Panc1 (cell line): ENCODE measurements at regions not wholly inside any gene's neighbourhood (a gene's known extent, or its start where the extent isn't known, plus 50 kb on each side); places are given as distances from the start of the nearest gene placed in this dataset.

Experiments used
- ATAC-seq: fragments of 200-7000 bp; cut with Tn5 transposase; 2 replicates; pipeline ENCODE4 v1.9.1; 2020; ENCODE audit warnings: mild to moderate bottlenecking, moderate library complexity
- BruUV-seq: library from RNA; stranded (reverse); fragments of 400-500 nt; replicated peaks from 2 replicates; lab custom pipeline; 2021; lab: Mats Ljungman, UMichigan
- CTCF ChIA-PET: fragments of 300-600 bp; sonication (Branson Sonifier 250); formaldehyde crosslinking; loops from one replicate; lab custom pipeline; 2022; ENCODE audit warnings: antibody characterized with exemption; lab: Charles Lee
- POLR2A ChIA-PET: fragments of 300-600 bp; sonication (Branson Sonifier 250); formaldehyde crosslinking; loops from one replicate; lab custom pipeline; 2022; ENCODE audit warnings: antibody characterized with exemption; lab: Charles Lee
- DNase-seq: peaks from one replicate; pipeline ENCODE4 v3.0.0-alpha.2; 2010; ENCODE audit warnings: low read depth, low spot score
- H3K27ac ChIP-seq: 2 replicates; pipeline ENCODE4 v1.5.1; 2011; ENCODE audit warnings: mild to moderate bottlenecking, low read length, inconsistent platforms
- H3K27me3 ChIP-seq: fragments of 200-500 bp; sonication (Bioruptor generic); 2 replicates; pipeline ENCODE4 v1.6.0; 2014; ENCODE audit warnings: low read length, inconsistent platforms; ENCODE audit not compliant: control insufficient read depth, insufficient read depth
- H3K36me3 ChIP-seq: fragments of 200-500 bp; sonication (Bioruptor generic); 2 replicates; pipeline ENCODE4 v1.5.1; 2014; ENCODE audit warnings: inconsistent platforms, mild to moderate bottlenecking, low read length, moderate library complexity; ENCODE audit not compliant: control insufficient read depth, insufficient read depth
- H3K4me1 ChIP-seq: 2 replicates; pipeline ENCODE4 v1.5.1; 2011; ENCODE audit warnings: inconsistent platforms, mild to moderate bottlenecking, low read length, moderate library complexity; ENCODE audit not compliant: control insufficient read depth, insufficient read depth
- H3K4me3 ChIP-seq, 2 experiments: 2 replicates each; pipeline ENCODE4 v1.5.1; 2011 to 2012; ENCODE audit warnings: low read depth in 2 of 2, low read length in 2 of 2, mild to moderate bottlenecking in 2 of 2, inconsistent platforms in 1 of 2, moderate library complexity in 1 of 2
- H3K9me3 ChIP-seq: fragments of 200-500 bp; sonication (Bioruptor generic); 2 replicates; pipeline ENCODE4 v1.5.1; 2014; ENCODE audit warnings: low read depth, mild to moderate bottlenecking, inconsistent platforms, low read length, moderate library complexity; ENCODE audit not compliant: control insufficient read depth, insufficient read depth
- POLR2AphosphoS5 ChIP-seq: IDR thresholded peaks from 2 replicates; pipeline ENCODE4 v1.6.1; 2012; ENCODE audit warnings: mild to moderate bottlenecking, low read depth, low read length, moderate library complexity
- SIN3A ChIP-seq: IDR thresholded peaks from 2 replicates; pipeline ENCODE4 v1.6.1; 2012; ENCODE audit warnings: low read depth, mild to moderate bottlenecking, low read length, moderate library complexity, borderline replicate concordance; ENCODE audit not compliant: insufficient read depth
- TCF7L2 ChIP-seq: IDR thresholded peaks from 2 replicates; pipeline ENCODE4 v1.6.1; 2011; ENCODE audit warnings: mild to moderate bottlenecking, low read depth, low read length, inconsistent platforms
- in situ Hi-C: cut with HindIII; loops from 2 replicates; pipeline ENCODE4 v1.10.0; 2016; ENCODE audit warnings: low sequenced_read_pairs, low pct_unique_long_range_greater_than_20kb
- intact Hi-C: fragments of 100-400 bp; cut with micrococcal nuclease; formaldehyde crosslinking; loops from one replicate; pipeline ENCODE4 v1.10.0; 2022; ENCODE audit not compliant: unreplicated experiment
- TF ChIP-seq, protein P1 (sequence below), 2 experiments: IDR thresholded peaks; 2 replicates each; pipeline ENCODE4 v1.6.1; 2011 to 2012; ENCODE audit warnings: low read depth in 2 of 2, control low read depth in 1 of 2, low read length in 1 of 2, mild to moderate bottlenecking in 1 of 2, moderate library complexity in 1 of 2; ENCODE audit not compliant: insufficient read depth in 1 of 2
- TF ChIP-seq, protein P2 (sequence below): fragments of 450-650 bp; IDR thresholded peaks from 2 replicates; pipeline ENCODE4 v1.5.1; 2017; ENCODE audit warnings: mild to moderate bottlenecking

DNA sequence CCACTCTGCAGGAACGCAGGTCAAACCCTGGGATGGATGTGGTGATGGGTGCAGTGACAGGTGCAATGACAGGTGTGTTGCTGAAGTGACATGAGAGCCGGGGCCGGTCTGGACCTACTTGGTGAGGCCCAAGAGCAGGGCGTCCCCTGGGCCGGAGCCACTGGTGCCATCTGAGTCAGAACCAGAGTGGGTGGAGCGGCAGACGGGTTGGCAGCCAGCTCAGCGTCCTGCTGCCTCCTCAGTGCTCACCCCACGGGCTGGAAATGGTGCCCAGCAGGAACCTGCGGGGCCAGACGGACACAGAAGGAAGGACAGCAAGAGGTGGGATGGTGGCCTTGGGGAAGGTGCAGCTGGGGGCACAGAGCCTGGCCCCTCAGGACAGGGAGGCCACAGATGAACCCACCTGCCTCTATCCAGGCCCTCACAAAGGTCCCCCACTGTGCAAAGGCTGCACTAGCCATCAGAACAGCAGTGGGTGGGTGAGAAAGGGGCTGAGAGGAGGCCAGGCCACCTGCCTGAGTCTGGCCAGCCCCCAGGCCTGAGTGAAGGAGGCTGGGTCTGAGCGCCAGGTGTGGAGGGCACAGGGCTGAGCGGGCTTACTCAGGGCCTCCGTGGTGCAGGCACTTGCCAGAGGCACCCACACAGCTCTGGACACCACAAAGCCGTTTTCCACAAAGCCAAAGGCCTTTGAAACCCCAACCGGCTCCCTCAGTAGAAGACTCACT lies 129.0 kb upstream of the PPP2R2D start:
- ATAC-seq (no peak), DNase-seq (no peak)
- in situ Hi-C loops (no loop called here), intact Hi-C loops (loop anchor here (5.0 kb wide), 1 partner anchor 114 kb away; no protein-coding TSS in a partner anchor)
- Histone ChIP-seq H3K36me3 (no peaks in the 10 kb centered on the region), H3K4me1 (no peaks in the 10 kb centered on the region), H3K27ac (no peak overlapping the region), H3K9me3 (peaks cover 2% of the 10 kb centered on the region; the same call in 1 of the 2 replicates), H3K4me3 (no peak overlapping the region), H3K27me3 (no peaks in the 10 kb centered on the region; the same call in 1 of the 2 replicates)
- no TSS peak for BruUV-seq
- TF ChIP-seq, protein P1, sequence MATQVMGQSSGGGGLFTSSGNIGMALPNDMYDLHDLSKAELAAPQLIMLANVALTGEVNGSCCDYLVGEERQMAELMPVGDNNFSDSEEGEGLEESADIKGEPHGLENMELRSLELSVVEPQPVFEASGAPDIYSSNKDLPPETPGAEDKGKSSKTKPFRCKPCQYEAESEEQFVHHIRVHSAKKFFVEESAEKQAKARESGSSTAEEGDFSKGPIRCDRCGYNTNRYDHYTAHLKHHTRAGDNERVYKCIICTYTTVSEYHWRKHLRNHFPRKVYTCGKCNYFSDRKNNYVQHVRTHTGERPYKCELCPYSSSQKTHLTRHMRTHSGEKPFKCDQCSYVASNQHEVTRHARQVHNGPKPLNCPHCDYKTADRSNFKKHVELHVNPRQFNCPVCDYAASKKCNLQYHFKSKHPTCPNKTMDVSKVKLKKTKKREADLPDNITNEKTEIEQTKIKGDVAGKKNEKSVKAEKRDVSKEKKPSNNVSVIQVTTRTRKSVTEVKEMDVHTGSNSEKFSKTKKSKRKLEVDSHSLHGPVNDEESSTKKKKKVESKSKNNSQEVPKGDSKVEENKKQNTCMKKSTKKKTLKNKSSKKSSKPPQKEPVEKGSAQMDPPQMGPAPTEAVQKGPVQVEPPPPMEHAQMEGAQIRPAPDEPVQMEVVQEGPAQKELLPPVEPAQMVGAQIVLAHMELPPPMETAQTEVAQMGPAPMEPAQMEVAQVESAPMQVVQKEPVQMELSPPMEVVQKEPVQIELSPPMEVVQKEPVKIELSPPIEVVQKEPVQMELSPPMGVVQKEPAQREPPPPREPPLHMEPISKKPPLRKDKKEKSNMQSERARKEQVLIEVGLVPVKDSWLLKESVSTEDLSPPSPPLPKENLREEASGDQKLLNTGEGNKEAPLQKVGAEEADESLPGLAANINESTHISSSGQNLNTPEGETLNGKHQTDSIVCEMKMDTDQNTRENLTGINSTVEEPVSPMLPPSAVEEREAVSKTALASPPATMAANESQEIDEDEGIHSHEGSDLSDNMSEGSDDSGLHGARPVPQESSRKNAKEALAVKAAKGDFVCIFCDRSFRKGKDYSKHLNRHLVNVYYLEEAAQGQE (IDR thresholded peaks at IDR 0.05; ENCODE audit: insufficient read depth in 1 of 2, low read depth in 2 of 2, low read length in 1 of 2) = no peak
- TF ChIP-seq POLR2AphosphoS5 (no peak), SIN3A (no peak), TCF7L2 (no peak)
- TF ChIP-seq, protein P2, sequence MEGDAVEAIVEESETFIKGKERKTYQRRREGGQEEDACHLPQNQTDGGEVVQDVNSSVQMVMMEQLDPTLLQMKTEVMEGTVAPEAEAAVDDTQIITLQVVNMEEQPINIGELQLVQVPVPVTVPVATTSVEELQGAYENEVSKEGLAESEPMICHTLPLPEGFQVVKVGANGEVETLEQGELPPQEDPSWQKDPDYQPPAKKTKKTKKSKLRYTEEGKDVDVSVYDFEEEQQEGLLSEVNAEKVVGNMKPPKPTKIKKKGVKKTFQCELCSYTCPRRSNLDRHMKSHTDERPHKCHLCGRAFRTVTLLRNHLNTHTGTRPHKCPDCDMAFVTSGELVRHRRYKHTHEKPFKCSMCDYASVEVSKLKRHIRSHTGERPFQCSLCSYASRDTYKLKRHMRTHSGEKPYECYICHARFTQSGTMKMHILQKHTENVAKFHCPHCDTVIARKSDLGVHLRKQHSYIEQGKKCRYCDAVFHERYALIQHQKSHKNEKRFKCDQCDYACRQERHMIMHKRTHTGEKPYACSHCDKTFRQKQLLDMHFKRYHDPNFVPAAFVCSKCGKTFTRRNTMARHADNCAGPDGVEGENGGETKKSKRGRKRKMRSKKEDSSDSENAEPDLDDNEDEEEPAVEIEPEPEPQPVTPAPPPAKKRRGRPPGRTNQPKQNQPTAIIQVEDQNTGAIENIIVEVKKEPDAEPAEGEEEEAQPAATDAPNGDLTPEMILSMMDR = no peak
- ChIA-PET CTCF (no interaction called here), POLR2A (no interaction called here)

DNA sequence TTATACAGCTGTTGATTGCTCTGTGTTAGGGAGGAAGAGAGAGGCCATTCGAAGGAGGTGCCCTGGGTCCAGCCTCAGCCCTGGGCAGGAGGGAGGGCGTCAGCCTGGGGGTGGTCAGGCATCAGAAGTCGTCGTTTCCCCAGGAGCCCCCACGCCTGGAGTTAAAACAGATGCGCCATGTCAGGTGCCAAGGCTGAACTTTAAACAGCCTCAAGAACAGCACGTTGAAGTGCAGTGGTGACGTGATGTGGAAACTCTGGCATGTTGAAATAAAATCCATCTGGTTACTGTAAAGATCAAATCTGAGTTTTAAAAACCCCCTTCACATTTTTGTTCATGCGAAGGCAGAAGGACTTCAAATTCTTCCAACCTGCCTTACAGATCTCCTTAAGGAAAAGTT lies 128.4 kb upstream of the PPP2R2D start:
- Histone ChIP-seq H3K4me3 (no peak overlapping the region), H3K9me3 (peaks cover 9% of the 10 kb centered on the region; the same call in 1 of the 2 replicates), H3K36me3 (no peaks in the 10 kb centered on the region), H3K4me1 (no peaks in the 10 kb centered on the region), H3K27ac (no peak overlapping the region), H3K27me3 (no peaks in the 10 kb centered on the region; the same call in 1 of the 2 replicates)
- ATAC-seq (no peak), DNase-seq (no peak)
- CTCF ChIA-PET = no interaction called here
- POLR2A ChIA-PET = no interaction called here
- intact Hi-C loops = loop anchor here (5.0 kb wide), 1 partner anchor 115 kb away; no protein-coding TSS in a partner anchor
- in situ Hi-C loops = no loop called here
- no TSS peak for BruUV-seq
- TF ChIP-seq, protein P2 = no peak
- TF ChIP-seq TCF7L2 (no peak), SIN3A (no peak), POLR2AphosphoS5 (no peak)
- TF ChIP-seq, protein P1 (IDR thresholded peaks at IDR 0.05; ENCODE audit: insufficient read depth in 1 of 2, low read depth in 2 of 2, low read length in 1 of 2) = no peak
